Vagina (tissue), 2 donors: ENCODE measurements at regions not wholly inside any gene's neighbourhood (a gene's known extent, or its start where the extent isn't known, plus 50 kb on each side); places are given as distances from the start of the nearest gene placed in this dataset.

ENCODE experiments used
- POLR2A ChIP-seq, 2 donors: fragments of 450-650 bp; IDR thresholded peaks; one replicate each; pipeline ENCODE4 v1.6.1; 2017; ENCODE audit warnings: antibody characterized with exemption in 2 of 2, mild to moderate bottlenecking in 2 of 2, moderate library complexity in 2 of 2
- POLR2AphosphoS5 ChIP-seq, 2 donors: sonication (generic); formaldehyde crosslinking; IDR thresholded peaks; one replicate each; pipeline ENCODE4 v1.9.0; 2017; ENCODE audit warnings: antibody characterized with exemption in 2 of 2, mild to moderate bottlenecking in 2 of 2, low read depth in 1 of 2; ENCODE audit not compliant: insufficient read depth in 1 of 2
- TF ChIP-seq, protein P1 (sequence below), 3 experiments: fragments of 450-650 bp in 2 of 3; fragments of 200-600 bp in 1 of 3; sonication (generic) in 1 of 3; IDR thresholded peaks; one replicate each; pipeline ENCODE4 v1.5.1; 2017 to 2019; ENCODE audit warnings: antibody characterized with exemption in 3 of 3, mild to moderate bottlenecking in 2 of 3, moderate library complexity in 2 of 3

DNA sequence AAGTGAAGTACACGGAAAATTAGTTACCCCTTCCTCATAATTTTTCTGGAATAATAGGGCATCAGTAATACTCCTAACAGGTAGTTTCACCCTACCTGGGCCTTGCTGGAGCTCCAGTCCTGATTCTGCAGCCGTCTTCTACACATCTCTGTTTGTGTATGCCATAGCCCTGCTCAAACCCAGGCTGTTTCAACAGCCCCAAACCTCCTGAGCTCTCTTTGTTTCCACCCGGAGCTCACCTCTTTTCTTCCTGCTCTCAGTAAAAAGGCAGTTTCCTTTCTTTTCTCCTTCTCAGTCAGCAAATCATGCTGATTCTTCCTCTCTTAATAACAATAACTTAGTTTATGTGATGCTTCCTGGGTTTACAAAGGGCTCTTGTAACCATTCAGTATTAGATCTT lies 355.1 kb upstream of the RUNX1 start:
- no peak for TF ChIP-seq POLR2A (IDR thresholded peaks at IDR 0.05)
- TF ChIP-seq, protein P1, sequence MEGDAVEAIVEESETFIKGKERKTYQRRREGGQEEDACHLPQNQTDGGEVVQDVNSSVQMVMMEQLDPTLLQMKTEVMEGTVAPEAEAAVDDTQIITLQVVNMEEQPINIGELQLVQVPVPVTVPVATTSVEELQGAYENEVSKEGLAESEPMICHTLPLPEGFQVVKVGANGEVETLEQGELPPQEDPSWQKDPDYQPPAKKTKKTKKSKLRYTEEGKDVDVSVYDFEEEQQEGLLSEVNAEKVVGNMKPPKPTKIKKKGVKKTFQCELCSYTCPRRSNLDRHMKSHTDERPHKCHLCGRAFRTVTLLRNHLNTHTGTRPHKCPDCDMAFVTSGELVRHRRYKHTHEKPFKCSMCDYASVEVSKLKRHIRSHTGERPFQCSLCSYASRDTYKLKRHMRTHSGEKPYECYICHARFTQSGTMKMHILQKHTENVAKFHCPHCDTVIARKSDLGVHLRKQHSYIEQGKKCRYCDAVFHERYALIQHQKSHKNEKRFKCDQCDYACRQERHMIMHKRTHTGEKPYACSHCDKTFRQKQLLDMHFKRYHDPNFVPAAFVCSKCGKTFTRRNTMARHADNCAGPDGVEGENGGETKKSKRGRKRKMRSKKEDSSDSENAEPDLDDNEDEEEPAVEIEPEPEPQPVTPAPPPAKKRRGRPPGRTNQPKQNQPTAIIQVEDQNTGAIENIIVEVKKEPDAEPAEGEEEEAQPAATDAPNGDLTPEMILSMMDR (IDR thresholded peaks at IDR 0.05) = no peak
- no peak for TF ChIP-seq POLR2AphosphoS5 (IDR thresholded peaks at IDR 0.05; ENCODE audit: insufficient read depth in 1 of 2, low read depth in 1 of 2)
